A673 (cell line): ENCODE measurements at regions not wholly inside any gene's neighbourhood (a gene's known extent, or its start where the extent isn't known, plus 50 kb on each side); places are given as distances from the start of the nearest gene placed in this dataset.

Experiments used
- CTCF ChIP-seq: fragments of 300-800, 200-600 bp; sonication (generic); conservative IDR thresholded peaks from 2 replicates; pipeline ENCODE4 v1.5.1; 2017; ENCODE audit warnings: low read depth, mild to moderate bottlenecking, antibody characterized with exemption, low read length, moderate library complexity, mixed read lengths
- EZH2 ChIP-seq: fragments of 200-600 bp; sonication (generic); IDR thresholded peaks from 2 replicates; pipeline ENCODE4 v1.6.1; 2017; ENCODE audit warnings: borderline replicate concordance, low read depth, mild to moderate bottlenecking, mixed read lengths, antibody characterized with exemption, low read length; ENCODE audit not compliant: poor library complexity, severe bottlenecking

- no peak for TF ChIP-seq CTCF
- no peak for TF ChIP-seq EZH2
These were observed 135.9 kb upstream of the PSMD7 start for GRCh38 chr16:74160759-74161158.
